ENCODE measurements at regions not wholly inside any gene's neighbourhood (a gene's known extent, or its start where the extent isn't known, plus 50 kb on each side); places are given as distances from the start of the nearest gene placed in this dataset.

- peaks cover 0 to 4% (median 0%) of the 10 kb centered on the region in 3 donors for H3K27me3 ChIP-seq (ENCODE audit: control insufficient read depth in 3 of 3, insufficient read depth in 3 of 3, low read length in 2 of 3)
- peak overlapping the region in 1 of 2 donors; percentile 29 for H3K27ac ChIP-seq (ENCODE audit: low read depth in 1 of 2, low read length in 1 of 2)
- DNase-seq, result peak in 1 of 3 donors; percentile 35
- H3K9me3 ChIP-seq (ENCODE audit: control insufficient read depth in 4 of 4, insufficient read depth in 3 of 4, low read length in 3 of 4), result peaks cover 0 to 5% (median 1%) of the 10 kb centered on the region in 4 donors
- H3K4me1 ChIP-seq (ENCODE audit: control insufficient read depth in 5 of 5, insufficient read depth in 5 of 5, low read length in 5 of 5), result no peaks in the 10 kb centered on the region
- peak; percentile 75 for ATAC-seq (ENCODE audit: insufficient read depth, low FRiP score)
- no peak overlapping the region for H3K9ac ChIP-seq (ENCODE audit: insufficient read depth in 1 of 2, low read length in 2 of 2)
- H3K4me3 ChIP-seq, result no peak overlapping the region
- no peaks in the 10 kb centered on the region for H3K36me3 ChIP-seq (ENCODE audit: control insufficient read depth in 4 of 4, insufficient read depth in 4 of 4, low read length in 4 of 4)
- 44 to 49% methylated on average over 5 of the region's 5 CpGs for WGBS, 2 donors
- no peak for TF ChIP-seq CTCF (IDR thresholded peaks at IDR 0.05; ENCODE audit: control extremely low read depth, extremely low read depth)
These were observed 230.5 kb upstream of the ASIC2 start for GRCh38 chr17:33523577-33523981.

- no peak for TF ChIP-seq CTCF (IDR thresholded peaks at IDR 0.05; ENCODE audit: control extremely low read depth, extremely low read depth)
- DNase-seq (no peak), ATAC-seq (ENCODE audit: insufficient read depth, low FRiP score) (no peak)
- no peak overlapping the region for H3K9ac ChIP-seq (ENCODE audit: insufficient read depth in 1 of 2, low read length in 2 of 2)
- 78 to 81% methylated on average over 7 of the region's 7 CpGs for WGBS, 2 donors
- H3K27me3 ChIP-seq (ENCODE audit: control insufficient read depth in 3 of 3, insufficient read depth in 3 of 3, low read length in 2 of 3), result peaks cover 0 to 4% (median 0%) of the 10 kb centered on the region in 3 donors
- no peak overlapping the region for H3K27ac ChIP-seq (ENCODE audit: low read depth in 1 of 2, low read length in 1 of 2)
- no peak overlapping the region for H3K4me3 ChIP-seq
- no peaks in the 10 kb centered on the region for H3K36me3 ChIP-seq (ENCODE audit: control insufficient read depth in 4 of 4, insufficient read depth in 4 of 4, low read length in 4 of 4)
- no peaks in the 10 kb centered on the region for H3K4me1 ChIP-seq (ENCODE audit: control insufficient read depth in 5 of 5, insufficient read depth in 5 of 5, low read length in 5 of 5)
- peaks cover 0 to 7% (median 1%) of the 10 kb centered on the region in 4 donors for H3K9me3 ChIP-seq (ENCODE audit: control insufficient read depth in 4 of 4, insufficient read depth in 3 of 4, low read length in 3 of 4)
These were observed 232.1 kb upstream of the ASIC2 start for GRCh38 chr17:33525186-33525585.

GRCh38 chr17:33526717-33527116 is 233.6 kb upstream of the ASIC2 start:
- ATAC-seq (ENCODE audit: insufficient read depth, low FRiP score), result no peak
- WGBS, 2 donors, result 87 to 89% methylated on average over 5 of the region's 5 CpGs
- Histone ChIP-seq H3K4me3 (no peak overlapping the region), H3K27me3 (ENCODE audit: control insufficient read depth in 3 of 3, insufficient read depth in 3 of 3, low read length in 2 of 3) (peaks cover 0 to 4% (median 0%) of the 10 kb centered on the region in 3 donors), H3K36me3 (ENCODE audit: control insufficient read depth in 4 of 4, insufficient read depth in 4 of 4, low read length in 4 of 4) (no peaks in the 10 kb centered on the region), H3K4me1 (ENCODE audit: control insufficient read depth in 5 of 5, insufficient read depth in 5 of 5, low read length in 5 of 5) (no peaks in the 10 kb centered on the region), H3K27ac (ENCODE audit: low read depth in 1 of 2, low read length in 1 of 2) (no peak overlapping the region), H3K9me3 (ENCODE audit: control insufficient read depth in 4 of 4, insufficient read depth in 3 of 4, low read length in 3 of 4) (peaks cover 0 to 7% (median 1%) of the 10 kb centered on the region in 4 donors), H3K9ac (ENCODE audit: insufficient read depth in 1 of 2, low read length in 2 of 2) (no peak overlapping the region)
- DNase-seq, result no peak
- TF ChIP-seq CTCF (IDR thresholded peaks at IDR 0.05; ENCODE audit: control extremely low read depth, extremely low read depth), result no peak

GRCh38 chr17:33527290-33527689 is 234.2 kb upstream of the ASIC2 start:
- H3K27ac ChIP-seq (ENCODE audit: low read depth in 1 of 2, low read length in 1 of 2), result no peak overlapping the region
- ATAC-seq (ENCODE audit: insufficient read depth, low FRiP score), result no peak
- TF ChIP-seq CTCF (IDR thresholded peaks at IDR 0.05; ENCODE audit: control extremely low read depth, extremely low read depth), result no peak

More at GRCh38 chr17:33527290-33527689, 234.2 kb upstream of the ASIC2 start:
- Histone ChIP-seq H3K9ac (ENCODE audit: insufficient read depth in 1 of 2, low read length in 2 of 2) (no peak overlapping the region), H3K4me1 (ENCODE audit: control insufficient read depth in 5 of 5, insufficient read depth in 5 of 5, low read length in 5 of 5) (no peaks in the 10 kb centered on the region), H3K4me3 (no peak overlapping the region), H3K9me3 (ENCODE audit: control insufficient read depth in 4 of 4, insufficient read depth in 3 of 4, low read length in 3 of 4) (peaks cover 0 to 7% (median 1%) of the 10 kb centered on the region in 4 donors), H3K36me3 (ENCODE audit: control insufficient read depth in 4 of 4, insufficient read depth in 4 of 4, low read length in 4 of 4) (no peaks in the 10 kb centered on the region), H3K27me3 (ENCODE audit: control insufficient read depth in 3 of 3, insufficient read depth in 3 of 3, low read length in 2 of 3) (peaks cover 0 to 4% (median 0%) of the 10 kb centered on the region in 3 donors)
- 75 to 77% methylated on average over 3 of the region's 3 CpGs for WGBS, 2 donors
- DNase-seq, result no peak

Measured in lung (tissue), 11 donors.